ENCODE measurements at regions not wholly inside any gene's neighbourhood (a gene's known extent, or its start where the extent isn't known, plus 50 kb on each side); places are given as distances from the start of the nearest gene placed in this dataset.

DNA sequence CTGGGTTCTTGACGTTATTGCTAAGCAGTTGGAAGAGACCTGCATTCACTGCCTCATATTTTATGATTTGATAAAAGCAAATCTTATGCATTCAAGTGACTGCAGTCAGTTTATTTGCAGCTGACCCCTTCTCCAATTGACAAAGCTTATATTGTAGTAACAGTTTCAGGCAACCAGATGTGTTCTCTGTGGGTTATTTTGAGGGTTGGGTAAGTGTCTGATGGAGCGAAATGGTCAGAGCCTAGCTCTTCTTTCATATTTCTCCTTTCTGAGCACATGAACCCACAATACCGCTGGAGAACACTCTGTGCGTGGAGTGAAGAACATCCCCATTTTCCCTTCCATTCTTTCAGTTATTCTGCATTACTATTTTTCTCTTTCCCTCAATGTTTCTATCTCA is 125.8 kb upstream of the KCNH8 start:
- no peak overlapping the region for H3K27ac ChIP-seq (ENCODE audit: poor library complexity, severe bottlenecking)
- no peaks in the 10 kb centered on the region for H3K36me3 ChIP-seq (ENCODE audit: low read depth)
- H3K9me3 ChIP-seq (ENCODE audit: severe bottlenecking), result no peaks in the 10 kb centered on the region
- no peaks in the 10 kb centered on the region for H3K4me1 ChIP-seq (ENCODE audit: insufficient read depth, poor library complexity, severe bottlenecking)
- DNase-seq (ENCODE audit: low spot score), result no peak
- H3K27me3 ChIP-seq (ENCODE audit: insufficient read depth, poor library complexity, severe bottlenecking), result no peaks in the 10 kb centered on the region
- no peak overlapping the region for H3K4me3 ChIP-seq (ENCODE audit: severe bottlenecking)
- ATAC-seq (ENCODE audit: low read depth), result no peak
- TF ChIP-seq, protein P1, sequence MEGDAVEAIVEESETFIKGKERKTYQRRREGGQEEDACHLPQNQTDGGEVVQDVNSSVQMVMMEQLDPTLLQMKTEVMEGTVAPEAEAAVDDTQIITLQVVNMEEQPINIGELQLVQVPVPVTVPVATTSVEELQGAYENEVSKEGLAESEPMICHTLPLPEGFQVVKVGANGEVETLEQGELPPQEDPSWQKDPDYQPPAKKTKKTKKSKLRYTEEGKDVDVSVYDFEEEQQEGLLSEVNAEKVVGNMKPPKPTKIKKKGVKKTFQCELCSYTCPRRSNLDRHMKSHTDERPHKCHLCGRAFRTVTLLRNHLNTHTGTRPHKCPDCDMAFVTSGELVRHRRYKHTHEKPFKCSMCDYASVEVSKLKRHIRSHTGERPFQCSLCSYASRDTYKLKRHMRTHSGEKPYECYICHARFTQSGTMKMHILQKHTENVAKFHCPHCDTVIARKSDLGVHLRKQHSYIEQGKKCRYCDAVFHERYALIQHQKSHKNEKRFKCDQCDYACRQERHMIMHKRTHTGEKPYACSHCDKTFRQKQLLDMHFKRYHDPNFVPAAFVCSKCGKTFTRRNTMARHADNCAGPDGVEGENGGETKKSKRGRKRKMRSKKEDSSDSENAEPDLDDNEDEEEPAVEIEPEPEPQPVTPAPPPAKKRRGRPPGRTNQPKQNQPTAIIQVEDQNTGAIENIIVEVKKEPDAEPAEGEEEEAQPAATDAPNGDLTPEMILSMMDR (IDR thresholded peaks at IDR 0.05; ENCODE audit: poor library complexity, severe bottlenecking), result no peak

DNA sequence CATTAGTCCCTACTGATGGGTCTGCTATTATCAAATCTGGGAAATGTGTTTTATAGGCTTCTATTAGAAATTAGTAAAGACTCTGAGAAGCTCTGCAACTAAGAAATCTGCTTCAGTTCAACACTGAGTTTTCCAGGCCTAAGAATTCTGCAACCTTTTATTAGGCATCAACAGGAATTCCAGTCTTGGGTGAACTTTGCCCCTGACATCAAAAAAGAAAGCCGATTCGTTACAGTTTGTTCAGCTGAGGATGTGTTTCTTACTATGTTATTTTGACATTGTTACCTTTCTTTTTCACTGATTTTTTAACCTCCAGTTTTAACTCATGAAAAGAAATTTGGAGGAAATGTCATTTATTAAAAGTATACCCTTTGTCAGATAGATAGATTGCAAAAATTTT is 131.5 kb upstream of the KCNH8 start:
- H3K4me1 ChIP-seq (ENCODE audit: insufficient read depth, poor library complexity, severe bottlenecking), result no peaks in the 10 kb centered on the region
- TF ChIP-seq, protein P1 (IDR thresholded peaks at IDR 0.05; ENCODE audit: poor library complexity, severe bottlenecking), result no peak
- H3K27me3 ChIP-seq (ENCODE audit: insufficient read depth, poor library complexity, severe bottlenecking), result no peaks in the 10 kb centered on the region
- no peak overlapping the region for H3K27ac ChIP-seq (ENCODE audit: poor library complexity, severe bottlenecking)
- no peak overlapping the region for H3K4me3 ChIP-seq (ENCODE audit: severe bottlenecking)
- no peak for DNase-seq (ENCODE audit: low spot score)
- no peaks in the 10 kb centered on the region for H3K36me3 ChIP-seq (ENCODE audit: low read depth)
- no peak for ATAC-seq (ENCODE audit: low read depth)
- no peaks in the 10 kb centered on the region for H3K9me3 ChIP-seq (ENCODE audit: severe bottlenecking)

DNA sequence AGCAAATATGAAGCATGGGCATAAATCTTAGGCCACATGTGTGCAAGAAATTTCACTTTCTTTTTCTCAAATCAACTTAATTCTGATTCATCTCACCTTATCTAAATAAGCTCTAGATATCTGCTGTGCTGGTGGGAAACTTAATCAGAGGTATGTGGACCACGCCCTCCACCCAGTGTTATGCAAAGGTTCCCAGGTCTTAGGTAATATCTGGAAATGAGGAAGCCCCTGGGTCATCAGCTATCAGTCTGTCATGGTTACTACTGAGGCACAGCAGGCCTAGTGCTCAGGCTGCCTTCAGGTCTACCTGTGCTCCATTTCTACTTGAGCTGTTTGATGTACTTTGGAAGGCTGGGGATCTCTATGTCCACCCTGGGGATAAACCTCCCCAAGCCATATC is 134.4 kb upstream of the KCNH8 start:
- no peaks in the 10 kb centered on the region for H3K4me1 ChIP-seq (ENCODE audit: insufficient read depth, poor library complexity, severe bottlenecking)
- no peaks in the 10 kb centered on the region for H3K9me3 ChIP-seq (ENCODE audit: severe bottlenecking)
- no peak for ATAC-seq (ENCODE audit: low read depth)
- DNase-seq (ENCODE audit: low spot score), result no peak
- TF ChIP-seq, protein P1 (IDR thresholded peaks at IDR 0.05; ENCODE audit: poor library complexity, severe bottlenecking), result no peak
- no peaks in the 10 kb centered on the region for H3K36me3 ChIP-seq (ENCODE audit: low read depth)
- no peak overlapping the region for H3K27ac ChIP-seq (ENCODE audit: poor library complexity, severe bottlenecking)
- no peaks in the 10 kb centered on the region for H3K27me3 ChIP-seq (ENCODE audit: insufficient read depth, poor library complexity, severe bottlenecking)
- no peak overlapping the region for H3K4me3 ChIP-seq (ENCODE audit: severe bottlenecking)

DNA sequence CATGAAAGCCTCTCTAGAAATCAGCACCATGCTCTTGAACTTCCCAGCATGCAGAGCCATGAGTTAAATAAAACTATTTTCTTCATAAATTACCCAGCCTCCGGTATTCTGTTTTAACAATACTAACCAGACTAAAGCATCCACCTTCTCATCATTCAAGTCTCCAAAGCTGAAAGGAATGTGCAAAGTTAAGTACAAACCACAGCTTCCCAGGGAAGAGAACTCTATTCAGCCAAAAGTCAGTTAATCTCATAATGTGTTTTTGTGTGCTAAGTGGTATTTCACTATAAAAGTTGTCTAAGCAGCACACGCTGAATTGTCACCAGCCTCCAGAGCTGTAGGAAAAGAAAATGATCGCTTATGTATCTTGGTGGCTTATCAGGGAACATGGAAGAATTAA is 135.5 kb upstream of the KCNH8 start:
- Histone ChIP-seq H3K36me3 (ENCODE audit: low read depth) (no peaks in the 10 kb centered on the region), H3K27ac (ENCODE audit: poor library complexity, severe bottlenecking) (no peak overlapping the region)
- no peak for ATAC-seq (ENCODE audit: low read depth)

DNA sequence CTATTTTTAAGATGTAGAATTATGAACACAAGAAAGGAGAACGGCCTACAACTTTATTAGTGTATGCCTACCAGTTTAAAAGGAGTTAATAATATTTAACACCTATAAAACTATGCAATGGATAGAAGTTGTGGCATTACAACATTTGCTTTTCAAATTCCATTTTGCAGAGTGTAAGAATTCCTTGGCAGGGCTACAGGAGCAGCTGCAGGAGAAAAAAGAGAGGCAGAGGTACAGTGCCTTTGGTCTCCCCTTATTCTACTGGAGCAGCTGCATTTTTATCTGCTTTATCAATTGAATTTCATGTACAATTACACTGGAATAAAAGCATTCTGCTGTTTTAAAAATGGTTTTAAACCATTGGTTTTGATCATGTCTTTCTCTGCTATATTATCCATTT is 145.7 kb upstream of the KCNH8 start:
- Histone ChIP-seq H3K27ac (ENCODE audit: poor library complexity, severe bottlenecking) (no peak overlapping the region), H3K4me1 (ENCODE audit: insufficient read depth, poor library complexity, severe bottlenecking) (no peaks in the 10 kb centered on the region), H3K9me3 (ENCODE audit: severe bottlenecking) (no peaks in the 10 kb centered on the region), H3K27me3 (ENCODE audit: insufficient read depth, poor library complexity, severe bottlenecking) (no peaks in the 10 kb centered on the region), H3K4me3 (ENCODE audit: severe bottlenecking) (no peak overlapping the region), H3K36me3 (ENCODE audit: low read depth) (no peaks in the 10 kb centered on the region)
- TF ChIP-seq, protein P1 (IDR thresholded peaks at IDR 0.05; ENCODE audit: poor library complexity, severe bottlenecking), result no peak
- ATAC-seq (ENCODE audit: low read depth), result no peak
- no peak for DNase-seq (ENCODE audit: low spot score)

More for the DNA sequence above, 135.5 kb upstream of the KCNH8 start:
- Histone ChIP-seq H3K27me3 (ENCODE audit: insufficient read depth, poor library complexity, severe bottlenecking) (no peaks in the 10 kb centered on the region), H3K4me3 (ENCODE audit: severe bottlenecking) (no peak overlapping the region), H3K4me1 (ENCODE audit: insufficient read depth, poor library complexity, severe bottlenecking) (no peaks in the 10 kb centered on the region), H3K9me3 (ENCODE audit: severe bottlenecking) (no peaks in the 10 kb centered on the region)
- TF ChIP-seq, protein P1 (IDR thresholded peaks at IDR 0.05; ENCODE audit: poor library complexity, severe bottlenecking), result no peak
- no peak for DNase-seq (ENCODE audit: low spot score)

All from RWPE2 (cell line).